Activated naive CD4-positive, alpha-beta T cell treated with anti-CD3 and anti-CD28 coated beads, Interleukin-2, amount 10 ng/mL, durations not matched to agents 7 days and 5 days (primary cell): ENCODE measurements at regions not wholly inside any gene's neighbourhood (a gene's known extent, or its start where the extent isn't known, plus 50 kb on each side); places are given as distances from the start of the nearest gene placed in this dataset.
"Not testable (repeated sequence)": the region's sequence is repeated elsewhere in the genome, so short reads cannot be mapped to it uniquely, and the experiment has no call there.

ENCODE experiments used
- CTCF ChIA-PET: fragments of 350-600 bp; sonication (Branson Sonifier 250); formaldehyde crosslinking; loops from one replicate; lab custom pipeline; 2021; ENCODE audit warnings: antibody characterized with exemption; lab: Charles Lee
- DNase-seq: peaks from one replicate; pipeline ENCODE4 v3.0.0-alpha.2; 2020
- H3K27ac Mint-ChIP-seq: one replicate; pipeline ENCODE4 v1.8.0; 2021; ENCODE audit warnings: mild to moderate bottlenecking, moderate library complexity, mixed read lengths
- H3K27me3 Mint-ChIP-seq: one replicate; pipeline ENCODE4 v1.8.0; 2021; ENCODE audit warnings: mild to moderate bottlenecking, mixed read lengths
- H3K36me3 Mint-ChIP-seq: one replicate; pipeline ENCODE4 v1.8.0; 2021; ENCODE audit warnings: mixed read lengths
- H3K4me1 Mint-ChIP-seq: one replicate; pipeline ENCODE4 v1.8.0; 2021; ENCODE audit warnings: mixed read lengths
- H3K4me3 Mint-ChIP-seq: one replicate; pipeline ENCODE4 v1.8.0; 2021; ENCODE audit warnings: mild to moderate bottlenecking, moderate library complexity, mixed read lengths
- H3K9me3 Mint-ChIP-seq: one replicate; pipeline ENCODE4 v1.8.0; 2021; ENCODE audit warnings: mixed read lengths

DNA sequence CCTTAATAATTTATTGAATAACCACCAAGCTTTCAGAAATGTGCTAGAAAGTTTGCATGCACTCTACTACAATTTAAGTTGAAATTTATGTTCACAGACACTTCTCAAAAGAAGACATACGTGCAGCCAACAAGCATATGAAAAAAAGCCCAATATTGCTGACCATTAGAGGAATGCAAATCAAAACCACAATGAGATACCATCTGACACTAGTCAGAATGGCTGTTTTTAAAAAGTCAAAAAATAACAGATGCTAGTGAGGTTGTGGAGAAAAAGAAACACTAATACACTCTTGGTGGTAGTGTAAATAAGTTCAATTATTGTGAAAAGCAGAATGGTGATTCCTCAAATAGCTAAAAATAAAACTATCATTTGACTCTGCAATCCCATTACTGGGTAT lies 308.8 kb upstream of the PCDH9 start:
- H3K4me3 Mint-ChIP-seq: no peak overlapping the region
- no peaks in the 10 kb centered on the region for H3K36me3 Mint-ChIP-seq
- H3K27me3 Mint-ChIP-seq: no peaks in the 10 kb centered on the region
- H3K4me1 Mint-ChIP-seq: no peaks in the 10 kb centered on the region
- no peak overlapping the region for H3K27ac Mint-ChIP-seq
- DNase-seq: no peak
- CTCF ChIA-PET: no interaction called here
- H3K9me3 Mint-ChIP-seq: peaks cover 2% of the 10 kb centered on the region

DNA sequence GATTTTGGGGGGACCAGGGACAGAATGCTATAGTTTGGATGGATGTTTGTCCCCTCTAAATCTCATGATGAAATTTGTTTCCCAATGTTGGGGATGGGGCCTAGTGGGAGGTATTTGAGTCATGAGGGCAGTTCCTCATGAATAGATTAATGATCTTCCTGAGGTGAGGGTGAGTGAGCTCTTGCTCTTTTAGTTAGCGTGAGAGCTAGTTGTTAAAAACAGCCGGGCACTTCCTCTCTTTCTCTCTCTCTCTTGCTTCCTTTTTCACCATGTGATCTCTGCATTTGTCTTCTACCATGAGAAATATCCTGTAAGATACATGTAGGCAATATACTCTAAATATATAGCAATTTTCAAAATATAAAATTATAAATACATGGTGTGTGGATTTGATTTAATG lies 290.8 kb upstream of the PCDH9 start:
- Mint-ChIP-seq H3K27ac (no peak overlapping the region), H3K4me1 (no peaks in the 10 kb centered on the region), H3K9me3 (peaks cover 7% of the 10 kb centered on the region), H3K4me3 (no peak overlapping the region), H3K36me3 (peaks cover under 1% of the 10 kb centered on the region), H3K27me3 (no peaks in the 10 kb centered on the region)
- DNase-seq: no peak
- CTCF ChIA-PET: no interaction called here

DNA sequence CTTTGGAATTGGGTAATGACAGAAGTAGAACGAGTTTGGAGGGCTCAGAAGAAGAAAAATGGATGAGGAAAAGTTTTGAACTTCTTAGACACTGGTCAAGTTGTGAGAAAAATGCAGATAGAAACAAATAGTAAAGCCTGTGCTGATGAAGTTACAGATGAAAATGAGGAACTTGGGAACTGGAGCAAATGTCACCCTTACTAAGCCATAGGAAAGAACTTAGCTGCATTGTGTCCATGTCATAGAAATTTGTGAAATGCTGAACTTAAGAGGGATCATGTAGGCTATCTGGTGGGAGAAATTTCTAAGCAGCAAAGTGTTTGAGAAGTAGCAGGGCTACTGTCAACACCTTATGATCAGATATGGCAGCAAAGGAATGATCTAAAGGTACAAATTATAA lies 289.2 kb upstream of the PCDH9 start:
- H3K4me1 Mint-ChIP-seq: no peaks in the 10 kb centered on the region
- no peak for DNase-seq
- H3K9me3 Mint-ChIP-seq: peaks cover 2% of the 10 kb centered on the region
- no peaks in the 10 kb centered on the region for H3K27me3 Mint-ChIP-seq
- H3K27ac Mint-ChIP-seq: no peak overlapping the region
- no peaks in the 10 kb centered on the region for H3K36me3 Mint-ChIP-seq
- CTCF ChIA-PET: no interaction called here
- no peak overlapping the region for H3K4me3 Mint-ChIP-seq

DNA sequence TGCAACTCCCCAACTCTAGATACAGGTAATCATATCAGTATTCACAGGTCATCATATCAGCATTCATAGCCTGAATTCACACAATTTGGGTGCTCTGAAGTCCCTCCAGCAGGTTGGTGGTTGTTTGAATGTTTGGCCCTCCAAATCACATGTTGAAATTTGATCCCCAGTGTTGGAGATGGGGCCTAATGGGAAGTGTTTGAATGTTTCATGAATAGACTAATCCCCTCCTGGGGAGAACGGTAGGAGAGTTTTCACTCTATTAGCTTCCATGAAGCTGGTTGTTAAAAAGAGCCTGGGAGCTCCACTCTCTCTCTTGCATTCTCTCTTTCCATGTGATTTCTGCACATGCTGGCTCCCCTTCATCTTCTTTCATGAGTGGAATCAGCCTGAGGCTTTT lies 288.6 kb upstream of the PCDH9 start:
- H3K9me3 Mint-ChIP-seq: peaks cover 2% of the 10 kb centered on the region
- H3K4me1 Mint-ChIP-seq: no peaks in the 10 kb centered on the region
- no peaks in the 10 kb centered on the region for H3K36me3 Mint-ChIP-seq
- DNase-seq: no peak
- H3K27me3 Mint-ChIP-seq: no peaks in the 10 kb centered on the region
- H3K4me3 Mint-ChIP-seq: no peak overlapping the region
- CTCF ChIA-PET: no interaction called here
- no peak overlapping the region for H3K27ac Mint-ChIP-seq

DNA sequence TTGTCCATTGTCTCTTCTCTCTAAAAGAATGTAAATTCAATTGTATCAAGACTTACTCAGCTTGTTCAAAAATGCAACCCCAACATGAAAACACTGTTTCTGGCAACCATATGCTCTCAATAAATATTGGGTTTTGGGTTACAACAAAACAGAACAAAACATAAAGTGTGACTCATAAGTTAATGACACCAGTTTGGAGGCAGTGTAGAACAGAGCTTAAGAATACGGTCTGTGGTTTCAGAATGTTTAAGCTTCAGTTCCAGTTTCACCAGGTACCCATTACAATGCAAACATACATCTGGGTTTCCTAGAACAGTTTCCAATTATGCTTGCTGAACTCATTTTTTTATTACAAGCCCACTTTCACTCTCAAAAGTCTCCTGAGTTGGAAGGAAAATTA lies 285.8 kb upstream of the PCDH9 start:
- H3K4me3 Mint-ChIP-seq: no peak overlapping the region
- H3K4me1 Mint-ChIP-seq: no peaks in the 10 kb centered on the region
- peaks cover under 1% of the 10 kb centered on the region for H3K9me3 Mint-ChIP-seq
- H3K36me3 Mint-ChIP-seq: no peaks in the 10 kb centered on the region
- H3K27ac Mint-ChIP-seq: no peak overlapping the region
- DNase-seq: no peak
- CTCF ChIA-PET: no interaction called here
- H3K27me3 Mint-ChIP-seq: no peaks in the 10 kb centered on the region

DNA sequence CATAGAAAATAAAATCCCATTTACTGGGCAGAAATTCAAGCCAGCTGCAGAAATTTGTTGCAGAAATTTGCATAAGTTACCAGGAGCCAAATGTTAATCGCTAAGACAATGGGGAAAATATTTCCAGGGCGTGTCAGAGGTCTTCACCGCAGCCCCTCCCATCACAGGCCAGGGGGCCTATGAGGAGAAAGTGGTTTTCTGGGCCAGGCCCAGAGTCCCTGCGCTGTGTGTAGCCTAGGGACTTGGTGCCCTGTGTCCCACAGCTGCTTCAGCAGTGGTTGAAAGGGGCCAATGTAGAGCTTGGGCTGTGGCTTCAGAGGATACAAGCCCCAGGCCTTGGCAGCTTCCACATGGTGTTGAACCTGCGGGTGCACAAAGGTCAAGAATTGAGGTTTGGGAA lies 278.9 kb upstream of the PCDH9 start:
- no peaks in the 10 kb centered on the region for H3K36me3 Mint-ChIP-seq
- no peaks in the 10 kb centered on the region for H3K27me3 Mint-ChIP-seq
- H3K4me3 Mint-ChIP-seq: no peak overlapping the region
- CTCF ChIA-PET: no interaction called here
- no peak for DNase-seq
- no peaks in the 10 kb centered on the region for H3K4me1 Mint-ChIP-seq
- no peak overlapping the region for H3K27ac Mint-ChIP-seq
- H3K9me3 Mint-ChIP-seq: peaks cover 8% of the 10 kb centered on the region

DNA sequence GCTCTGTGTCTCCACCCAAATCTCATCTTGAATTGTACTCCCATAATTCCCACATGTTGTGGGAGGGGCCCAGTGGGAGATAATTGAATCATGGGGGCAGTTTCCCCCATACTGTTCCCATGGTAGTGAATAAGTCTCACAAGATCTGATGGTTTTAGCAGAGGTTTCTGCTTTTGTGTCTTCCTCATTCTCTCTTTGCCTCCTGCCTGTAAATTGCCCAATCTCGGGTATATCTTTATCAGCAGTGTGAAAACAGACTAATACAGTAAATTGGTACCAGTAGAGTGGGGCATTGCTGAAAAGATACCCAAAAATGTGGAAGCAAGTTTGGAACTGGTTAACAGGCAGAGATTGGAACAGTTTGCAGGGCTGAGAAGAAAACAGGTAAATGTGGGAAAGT lies 278.1 kb upstream of the PCDH9 start:
- H3K4me1 Mint-ChIP-seq, CTCF ChIA-PET, H3K27me3 Mint-ChIP-seq, H3K36me3 Mint-ChIP-seq, H3K9me3 Mint-ChIP-seq, H3K27ac Mint-ChIP-seq, DNase-seq, H3K4me3 Mint-ChIP-seq: not testable (repeated sequence)

DNA sequence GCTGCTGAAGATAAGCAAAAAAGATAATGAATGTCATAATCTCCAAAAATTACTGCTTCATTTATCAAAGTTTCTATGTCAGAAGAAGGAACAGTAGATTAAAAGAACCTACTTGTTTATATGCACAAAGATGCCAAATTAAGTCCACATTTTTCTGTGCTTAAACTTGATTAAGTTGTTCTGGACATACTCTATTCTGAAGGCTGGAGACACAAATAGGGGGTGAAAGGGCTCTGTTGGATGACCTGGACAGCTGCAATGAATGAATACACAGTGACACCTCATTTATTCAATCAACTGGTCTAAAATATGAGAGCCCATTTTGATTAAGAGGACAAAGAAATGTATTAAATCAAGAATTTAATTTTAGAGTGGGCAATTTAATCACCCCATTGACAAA lies 276.3 kb upstream of the PCDH9 start:
- no peaks in the 10 kb centered on the region for H3K4me1 Mint-ChIP-seq
- no peak for DNase-seq
- CTCF ChIA-PET: no interaction called here
- peaks cover 9% of the 10 kb centered on the region for H3K9me3 Mint-ChIP-seq
- H3K36me3 Mint-ChIP-seq: no peaks in the 10 kb centered on the region
- no peaks in the 10 kb centered on the region for H3K27me3 Mint-ChIP-seq
- no peak overlapping the region for H3K4me3 Mint-ChIP-seq
- no peak overlapping the region for H3K27ac Mint-ChIP-seq

DNA sequence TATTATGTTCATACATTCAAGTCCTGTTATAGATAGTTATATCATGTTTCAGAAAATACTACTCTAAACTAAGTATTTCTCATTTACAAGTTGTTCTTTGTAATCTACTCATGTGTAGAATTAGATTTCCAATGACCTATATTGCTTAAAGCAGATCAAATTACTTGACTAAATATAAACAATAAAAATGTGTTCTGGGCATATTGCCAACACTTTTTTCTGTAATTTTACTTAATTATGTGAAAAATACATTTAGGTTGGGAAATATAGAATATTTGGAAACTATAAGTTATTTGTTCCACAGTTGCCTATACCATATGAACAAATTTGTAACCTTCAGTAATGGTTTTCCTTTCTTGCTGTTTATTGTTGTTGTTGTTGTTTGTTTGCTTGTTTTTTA lies 275.2 kb upstream of the PCDH9 start:
- H3K9me3 Mint-ChIP-seq: peaks cover 12% of the 10 kb centered on the region
- no peaks in the 10 kb centered on the region for H3K27me3 Mint-ChIP-seq
- DNase-seq: no peak
- no peaks in the 10 kb centered on the region for H3K4me1 Mint-ChIP-seq
- H3K36me3 Mint-ChIP-seq: no peaks in the 10 kb centered on the region
- CTCF ChIA-PET: no interaction called here
- no peak overlapping the region for H3K4me3 Mint-ChIP-seq
- H3K27ac Mint-ChIP-seq: no peak overlapping the region

DNA sequence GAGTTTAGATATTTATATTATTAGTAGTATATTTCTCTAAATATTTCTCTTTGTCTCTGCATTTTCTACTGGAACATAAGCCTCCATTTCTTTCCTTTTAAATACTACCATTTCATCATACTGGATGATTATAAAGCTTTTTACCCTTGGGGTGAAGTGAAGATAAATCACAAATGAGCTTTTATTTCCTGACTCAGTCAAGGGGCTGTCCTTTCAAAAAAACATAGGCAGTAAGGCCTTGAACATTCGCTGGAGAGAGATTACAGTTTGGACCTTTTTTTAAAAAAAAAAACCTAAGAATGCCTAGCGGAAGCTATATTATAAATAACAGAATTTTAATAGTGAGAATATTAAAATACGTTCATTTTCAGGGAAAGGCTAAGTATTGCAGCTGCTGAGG lies 268.8 kb upstream of the PCDH9 start:
- CTCF ChIA-PET: no interaction called here
- H3K4me3 Mint-ChIP-seq: no peak overlapping the region
- no peaks in the 10 kb centered on the region for H3K4me1 Mint-ChIP-seq
- H3K9me3 Mint-ChIP-seq: peaks cover 9% of the 10 kb centered on the region
- no peaks in the 10 kb centered on the region for H3K36me3 Mint-ChIP-seq
- H3K27me3 Mint-ChIP-seq: no peaks in the 10 kb centered on the region
- DNase-seq: no peak
- H3K27ac Mint-ChIP-seq: no peak overlapping the region

DNA sequence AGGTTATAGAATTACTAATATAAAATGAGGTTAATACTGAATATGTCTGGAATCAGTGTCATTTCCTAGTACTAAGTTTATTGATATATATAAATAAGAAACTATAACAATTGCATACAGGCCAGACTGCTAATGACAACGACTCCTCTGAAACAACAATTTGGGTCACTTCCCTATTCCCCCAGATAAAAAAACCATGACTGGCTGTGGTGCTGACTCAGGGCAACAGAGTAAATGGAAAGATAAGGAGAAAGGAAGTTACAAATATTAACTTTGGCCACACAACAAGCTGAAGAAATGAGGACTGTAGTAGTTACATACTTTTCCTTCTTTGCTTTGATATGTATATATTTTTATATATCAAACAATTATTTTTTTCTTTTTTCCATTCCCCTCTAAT lies 263.7 kb upstream of the PCDH9 start:
- H3K27ac Mint-ChIP-seq: no peak overlapping the region
- no peaks in the 10 kb centered on the region for H3K27me3 Mint-ChIP-seq
- no peaks in the 10 kb centered on the region for H3K9me3 Mint-ChIP-seq
- DNase-seq: no peak
- CTCF ChIA-PET: no interaction called here
- H3K4me1 Mint-ChIP-seq: no peaks in the 10 kb centered on the region
- no peak overlapping the region for H3K4me3 Mint-ChIP-seq
- no peaks in the 10 kb centered on the region for H3K36me3 Mint-ChIP-seq

DNA sequence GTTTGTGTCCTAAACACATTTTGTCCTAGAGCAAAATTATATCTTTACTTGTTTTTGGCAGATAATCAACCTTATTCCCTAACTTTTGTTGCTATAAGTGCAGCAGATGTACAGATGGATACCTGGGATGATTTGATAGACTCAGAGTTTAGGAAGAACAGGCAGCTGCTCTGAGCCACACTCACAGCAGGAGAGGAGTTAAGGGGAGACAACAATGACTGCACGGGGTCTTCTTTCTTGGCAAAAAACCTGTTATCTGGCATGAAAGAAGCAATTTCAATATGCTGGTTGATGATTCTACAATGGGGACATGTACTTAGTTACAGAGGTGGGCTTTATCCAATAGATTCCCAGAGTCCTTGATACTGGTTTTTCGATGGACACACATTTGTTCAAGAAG lies 258.9 kb upstream of the PCDH9 start:
- H3K4me3 Mint-ChIP-seq: no peak overlapping the region
- H3K4me1 Mint-ChIP-seq: no peaks in the 10 kb centered on the region
- H3K9me3 Mint-ChIP-seq: peaks cover 2% of the 10 kb centered on the region
- H3K36me3 Mint-ChIP-seq: no peaks in the 10 kb centered on the region
- H3K27ac Mint-ChIP-seq: no peak overlapping the region
- H3K27me3 Mint-ChIP-seq: no peaks in the 10 kb centered on the region
- CTCF ChIA-PET: no interaction called here
- DNase-seq: no peak

DNA sequence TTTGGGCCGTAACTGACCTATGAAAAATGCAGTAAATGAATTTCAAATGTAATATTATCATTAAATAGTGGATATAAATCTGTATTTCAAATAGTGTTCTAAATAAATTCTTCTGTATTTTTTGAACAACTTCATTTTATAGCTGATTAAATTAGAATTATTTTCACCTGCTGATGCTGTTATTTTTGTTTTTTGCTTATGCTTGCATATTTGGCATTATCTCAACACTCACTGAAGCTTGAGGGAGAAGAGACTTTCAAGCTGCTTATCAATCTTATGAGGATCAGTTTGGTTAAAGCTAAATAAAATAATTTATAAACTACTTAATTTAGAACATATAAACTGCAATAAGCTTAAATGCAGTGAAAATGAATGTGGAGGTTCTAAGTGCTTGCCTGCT lies 251.3 kb upstream of the PCDH9 start:
- Mint-ChIP-seq H3K4me3 (no peak overlapping the region), H3K4me1 (no peaks in the 10 kb centered on the region), H3K9me3 (peaks cover 9% of the 10 kb centered on the region), H3K36me3 (no peaks in the 10 kb centered on the region), H3K27ac (no peak overlapping the region), H3K27me3 (no peaks in the 10 kb centered on the region)
- DNase-seq: no peak
- CTCF ChIA-PET: no interaction called here

DNA sequence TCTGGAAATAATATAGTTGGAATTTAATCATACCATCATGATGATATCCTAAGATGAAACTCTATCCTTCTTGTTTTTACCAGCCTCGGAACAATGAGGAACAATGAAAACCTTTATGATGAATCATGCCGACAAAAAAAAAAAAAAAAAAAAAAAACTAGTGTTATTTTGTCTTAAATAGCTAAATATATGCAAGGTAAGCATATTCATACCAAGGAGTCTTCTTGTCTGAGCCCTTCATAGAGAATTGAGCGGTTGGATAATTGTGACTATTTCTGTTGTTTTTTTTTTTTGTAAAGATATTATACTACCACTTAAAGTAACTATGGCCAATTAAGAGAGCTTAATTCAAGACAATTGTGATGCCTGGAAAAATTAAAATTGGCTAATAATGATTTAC lies 244.0 kb upstream of the PCDH9 start:
- no peak for DNase-seq
- no peaks in the 10 kb centered on the region for H3K27me3 Mint-ChIP-seq
- no peaks in the 10 kb centered on the region for H3K36me3 Mint-ChIP-seq
- no peak overlapping the region for H3K27ac Mint-ChIP-seq
- peaks cover 6% of the 10 kb centered on the region for H3K9me3 Mint-ChIP-seq
- H3K4me3 Mint-ChIP-seq: no peak overlapping the region
- no peaks in the 10 kb centered on the region for H3K4me1 Mint-ChIP-seq
- CTCF ChIA-PET: no interaction called here

DNA sequence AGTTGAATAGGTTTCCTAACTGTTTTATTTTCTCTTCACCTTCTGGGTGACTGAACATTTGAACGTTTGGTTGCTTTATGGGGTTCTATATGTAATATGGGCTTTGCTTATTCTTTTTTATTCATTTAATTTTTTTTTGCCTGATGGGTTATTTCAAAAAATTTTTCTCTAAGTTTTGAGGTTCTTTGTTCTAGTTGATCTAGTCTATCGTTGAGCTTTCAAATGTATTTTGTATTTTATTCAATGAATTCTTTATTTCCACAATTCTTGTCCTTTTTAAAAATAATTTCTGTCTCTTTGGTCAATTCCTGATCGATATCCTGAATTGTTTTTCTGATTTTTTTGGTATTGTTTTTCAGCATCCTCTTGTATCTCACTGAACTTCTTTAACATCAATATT lies 239.5 kb upstream of the PCDH9 start:
- no peak for DNase-seq
- no peak overlapping the region for H3K4me3 Mint-ChIP-seq
- no peak overlapping the region for H3K27ac Mint-ChIP-seq
- no peaks in the 10 kb centered on the region for H3K27me3 Mint-ChIP-seq
- CTCF ChIA-PET: no interaction called here
- H3K4me1 Mint-ChIP-seq: no peaks in the 10 kb centered on the region
- no peaks in the 10 kb centered on the region for H3K36me3 Mint-ChIP-seq
- H3K9me3 Mint-ChIP-seq: peaks cover 14% of the 10 kb centered on the region

DNA sequence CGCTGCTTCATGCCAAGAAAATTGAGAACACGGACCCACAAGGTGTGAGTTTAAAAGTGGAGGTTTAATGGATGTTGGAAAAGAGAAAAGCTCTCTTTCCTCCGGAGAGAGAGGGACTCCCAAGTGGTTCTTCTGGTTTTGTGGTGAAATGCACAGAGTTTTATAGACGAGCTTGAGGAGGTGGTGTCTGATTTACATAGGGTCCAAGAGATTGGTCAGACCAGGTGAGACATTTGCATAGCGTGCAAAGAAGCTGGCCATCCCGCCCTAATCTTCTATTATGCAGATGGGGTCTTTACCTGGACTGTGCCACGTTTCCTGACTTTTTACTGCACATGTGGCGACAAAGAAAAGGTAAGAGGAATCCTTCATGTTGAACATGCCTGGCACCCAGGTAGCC lies 236.4 kb upstream of the PCDH9 start:
- Mint-ChIP-seq H3K4me3 (no peak overlapping the region), H3K9me3 (peaks cover 12% of the 10 kb centered on the region), H3K27ac (no peak overlapping the region), H3K27me3 (no peaks in the 10 kb centered on the region), H3K36me3 (no peaks in the 10 kb centered on the region), H3K4me1 (no peaks in the 10 kb centered on the region)
- no peak for DNase-seq
- CTCF ChIA-PET: no interaction called here
